ENCODE measurements at regions not wholly inside any gene's neighbourhood (a gene's known extent, or its start where the extent isn't known, plus 50 kb on each side); places are given as distances from the start of the nearest gene placed in this dataset.

- H3K36me3 ChIP-seq (ENCODE audit: insufficient read depth, low read length), result no peaks in the 10 kb centered on the region
- H3F3A ChIP-seq (ENCODE audit: low read depth), result no peaks in the 10 kb centered on the region
- no peak overlapping the region for H3K9ac ChIP-seq (ENCODE audit: low read depth, low read length, poor library complexity, severe bottlenecking)
- no peak overlapping the region for H3K4me2 ChIP-seq (ENCODE audit: low read depth, low read length, poor library complexity, severe bottlenecking)
- H3K4me1 ChIP-seq (ENCODE audit: insufficient read depth, low read length, poor library complexity, severe bottlenecking), result no peaks in the 10 kb centered on the region
- no peaks in the 10 kb centered on the region for H3K79me2 ChIP-seq (ENCODE audit: insufficient read depth, low read length)
- no peaks in the 10 kb centered on the region for H3K27me3 ChIP-seq (ENCODE audit: insufficient read depth, low read length, poor library complexity, severe bottlenecking)
- H2AFZ ChIP-seq (ENCODE audit: low read length), result no peak overlapping the region
- TF ChIP-seq EZH2phosphoT487 (IDR thresholded peaks at IDR 0.05; ENCODE audit: borderline replicate concordance) (no peak), CTCF (conservative IDR thresholded peaks at IDR 0.05; ENCODE audit: low read length) (no peak)
- no peaks in the 10 kb centered on the region for H4K20me1 ChIP-seq (ENCODE audit: insufficient read depth, low read length, poor library complexity, severe bottlenecking)
- 0 out of 2 replicates have a peak, but pooled peaks cover 3% of the 10 kb centered on the region for H3K9me3 ChIP-seq (ENCODE audit: insufficient read depth, low read depth, low read length)
- H3K9me2 ChIP-seq (replicated peaks; ENCODE audit: low read depth, low read length), result no peaks in the 10 kb centered on the region
- no peak overlapping the region for H3K4me3 ChIP-seq (ENCODE audit: low read length, poor library complexity, severe bottlenecking)
Measured at GRCh38 chr12:115588131-115588530, 689.4 kb downstream of the MED13L start.

GRCh38 chr12:115584156-115584555 is 693.3 kb downstream of the MED13L start:
- Histone ChIP-seq H3K9ac (ENCODE audit: low read depth, low read length, poor library complexity, severe bottlenecking) (no peak overlapping the region), H4K20me1 (ENCODE audit: insufficient read depth, low read length, poor library complexity, severe bottlenecking) (no peaks in the 10 kb centered on the region), H3K36me3 (ENCODE audit: insufficient read depth, low read length) (no peaks in the 10 kb centered on the region), H3K4me2 (ENCODE audit: low read depth, low read length, poor library complexity, severe bottlenecking) (no peak overlapping the region), H3K4me3 (ENCODE audit: low read length, poor library complexity, severe bottlenecking) (no peak overlapping the region), H3K27me3 (ENCODE audit: insufficient read depth, low read length, poor library complexity, severe bottlenecking) (no peaks in the 10 kb centered on the region), H3K9me3 (ENCODE audit: insufficient read depth, low read depth, low read length) (no peaks in the 10 kb centered on the region), H3K4me1 (ENCODE audit: insufficient read depth, low read length, poor library complexity, severe bottlenecking) (no peaks in the 10 kb centered on the region), H3K9me2 (replicated peaks; ENCODE audit: low read depth, low read length) (no peaks in the 10 kb centered on the region), H3F3A (ENCODE audit: low read depth) (no peaks in the 10 kb centered on the region), H2AFZ (ENCODE audit: low read length) (no peak overlapping the region), H3K79me2 (ENCODE audit: insufficient read depth, low read length) (no peaks in the 10 kb centered on the region)
- TF ChIP-seq CTCF (conservative IDR thresholded peaks at IDR 0.05; ENCODE audit: low read length) (no peak), EZH2phosphoT487 (IDR thresholded peaks at IDR 0.05; ENCODE audit: borderline replicate concordance) (no peak)

- H3K4me2 ChIP-seq (ENCODE audit: low read depth, low read length, poor library complexity, severe bottlenecking), result no peak overlapping the region
- no peaks in the 10 kb centered on the region for H3K27me3 ChIP-seq (ENCODE audit: insufficient read depth, low read length, poor library complexity, severe bottlenecking)
- H3K9me3 ChIP-seq (ENCODE audit: insufficient read depth, low read depth, low read length), result no peaks in the 10 kb centered on the region
- TF ChIP-seq CTCF (conservative IDR thresholded peaks at IDR 0.05; ENCODE audit: low read length) (no peak), EZH2phosphoT487 (IDR thresholded peaks at IDR 0.05; ENCODE audit: borderline replicate concordance) (no peak)
- no peaks in the 10 kb centered on the region for H3F3A ChIP-seq (ENCODE audit: low read depth)
- no peaks in the 10 kb centered on the region for H3K79me2 ChIP-seq (ENCODE audit: insufficient read depth, low read length)
- no peak overlapping the region for H3K4me3 ChIP-seq (ENCODE audit: low read length, poor library complexity, severe bottlenecking)
- H3K4me1 ChIP-seq (ENCODE audit: insufficient read depth, low read length, poor library complexity, severe bottlenecking), result no peaks in the 10 kb centered on the region
- no peak overlapping the region for H2AFZ ChIP-seq (ENCODE audit: low read length)
- no peaks in the 10 kb centered on the region for H3K9me2 ChIP-seq (replicated peaks; ENCODE audit: low read depth, low read length)
- no peaks in the 10 kb centered on the region for H3K36me3 ChIP-seq (ENCODE audit: insufficient read depth, low read length)
- H3K9ac ChIP-seq (ENCODE audit: low read depth, low read length, poor library complexity, severe bottlenecking), result no peak overlapping the region
- H4K20me1 ChIP-seq (ENCODE audit: insufficient read depth, low read length, poor library complexity, severe bottlenecking), result no peaks in the 10 kb centered on the region
Measured at GRCh38 chr12:115583591-115583990, 693.9 kb downstream of the MED13L start.

Measured in Loucy (cell line).